ENCODE measurements at regions not wholly inside any gene's neighbourhood (a gene's known extent, or its start where the extent isn't known, plus 50 kb on each side); places are given as distances from the start of the nearest gene placed in this dataset.

DNA sequence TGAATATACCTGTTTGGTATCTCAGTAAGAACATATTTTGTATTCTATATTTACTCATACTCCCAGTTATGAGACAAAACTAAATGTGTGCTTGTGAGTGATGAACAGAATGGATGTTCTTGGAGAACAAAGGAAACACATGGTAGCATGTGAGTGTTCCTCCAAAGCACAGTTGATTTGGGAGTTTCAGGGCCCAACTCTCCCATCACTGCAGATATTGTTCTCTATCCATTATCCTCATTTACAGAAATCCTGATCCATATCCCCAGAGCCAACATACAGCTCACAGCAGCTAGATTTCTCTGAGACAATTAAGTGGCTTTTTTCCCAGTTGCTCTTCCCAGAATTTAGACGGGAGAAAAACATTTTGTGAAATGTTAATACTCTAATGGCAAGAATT, 75.6 kb upstream of the MAPRE2 start:
- no peak overlapping the region for H3K4me3 ChIP-seq (ENCODE audit: low read depth, low read length)
- in situ Hi-C loops (cut with HindIII; ENCODE audit: low sequenced_read_pairs), result no loop called here
- DNase-seq (ENCODE audit: low read depth, low spot score), result no peak
- TF ChIP-seq, protein P1, sequence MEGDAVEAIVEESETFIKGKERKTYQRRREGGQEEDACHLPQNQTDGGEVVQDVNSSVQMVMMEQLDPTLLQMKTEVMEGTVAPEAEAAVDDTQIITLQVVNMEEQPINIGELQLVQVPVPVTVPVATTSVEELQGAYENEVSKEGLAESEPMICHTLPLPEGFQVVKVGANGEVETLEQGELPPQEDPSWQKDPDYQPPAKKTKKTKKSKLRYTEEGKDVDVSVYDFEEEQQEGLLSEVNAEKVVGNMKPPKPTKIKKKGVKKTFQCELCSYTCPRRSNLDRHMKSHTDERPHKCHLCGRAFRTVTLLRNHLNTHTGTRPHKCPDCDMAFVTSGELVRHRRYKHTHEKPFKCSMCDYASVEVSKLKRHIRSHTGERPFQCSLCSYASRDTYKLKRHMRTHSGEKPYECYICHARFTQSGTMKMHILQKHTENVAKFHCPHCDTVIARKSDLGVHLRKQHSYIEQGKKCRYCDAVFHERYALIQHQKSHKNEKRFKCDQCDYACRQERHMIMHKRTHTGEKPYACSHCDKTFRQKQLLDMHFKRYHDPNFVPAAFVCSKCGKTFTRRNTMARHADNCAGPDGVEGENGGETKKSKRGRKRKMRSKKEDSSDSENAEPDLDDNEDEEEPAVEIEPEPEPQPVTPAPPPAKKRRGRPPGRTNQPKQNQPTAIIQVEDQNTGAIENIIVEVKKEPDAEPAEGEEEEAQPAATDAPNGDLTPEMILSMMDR (IDR thresholded peaks at IDR 0.05; ENCODE audit: low read depth, low read length), result no peak

GRCh38 chr18:34970106-34970505, 71.1 kb upstream of the MAPRE2 start:
- TF ChIP-seq, protein P1 (IDR thresholded peaks at IDR 0.05; ENCODE audit: low read depth, low read length), result no peak

GRCh38 chr18:34971313-34971712, 69.9 kb upstream of the MAPRE2 start:
- TF ChIP-seq, protein P1 (IDR thresholded peaks at IDR 0.05; ENCODE audit: low read depth, low read length), result no peak
- in situ Hi-C loops (cut with HindIII; ENCODE audit: low sequenced_read_pairs), result no loop called here
- peak; percentile 23 for DNase-seq (ENCODE audit: low read depth, low spot score)
- H3K4me3 ChIP-seq (ENCODE audit: low read depth, low read length), result no peak overlapping the region

More at GRCh38 chr18:34970106-34970505, 71.1 kb upstream of the MAPRE2 start:
- H3K4me3 ChIP-seq (ENCODE audit: low read depth, low read length), result no peak overlapping the region
- in situ Hi-C loops (cut with HindIII; ENCODE audit: low sequenced_read_pairs), result no loop called here
- no peak for DNase-seq (ENCODE audit: low read depth, low spot score)

DNA sequence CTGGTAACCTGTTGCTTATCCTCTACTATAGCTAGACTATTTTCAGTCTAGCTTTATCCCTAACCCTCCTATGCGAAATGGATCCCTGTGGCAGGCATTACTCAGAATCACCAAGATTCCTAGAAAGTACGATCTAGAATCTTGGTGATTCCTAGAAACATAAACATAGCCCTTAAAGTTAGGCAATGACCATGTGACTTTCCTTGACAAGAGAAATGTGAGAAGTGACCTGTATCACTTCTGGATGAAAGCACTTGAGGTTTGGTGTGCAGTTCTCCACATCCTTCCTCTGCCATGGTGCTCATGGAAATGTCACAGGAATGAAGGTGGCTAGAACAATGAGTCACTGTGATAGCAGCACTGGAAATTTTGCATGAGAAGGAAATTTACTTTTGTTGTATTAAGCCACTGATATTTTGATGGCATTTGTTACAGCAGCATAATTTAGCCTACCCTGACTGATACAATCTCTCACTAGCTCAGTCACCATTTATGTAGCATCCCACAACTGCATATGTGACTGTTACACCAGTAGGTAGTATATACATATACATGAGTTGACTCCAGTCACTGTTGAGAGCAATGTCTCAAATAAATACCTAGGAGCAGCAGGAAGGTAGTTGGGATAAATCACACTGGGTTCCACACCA, 68.3 kb upstream of the MAPRE2 start:
- in situ Hi-C loops (cut with HindIII; ENCODE audit: low sequenced_read_pairs), result no loop called here
- H3K4me3 ChIP-seq (ENCODE audit: low read depth, low read length), result no peak overlapping the region
- TF ChIP-seq, protein P1 (IDR thresholded peaks at IDR 0.05; ENCODE audit: low read depth, low read length), result no peak
- DNase-seq (ENCODE audit: low read depth, low spot score), result no peak

DNA sequence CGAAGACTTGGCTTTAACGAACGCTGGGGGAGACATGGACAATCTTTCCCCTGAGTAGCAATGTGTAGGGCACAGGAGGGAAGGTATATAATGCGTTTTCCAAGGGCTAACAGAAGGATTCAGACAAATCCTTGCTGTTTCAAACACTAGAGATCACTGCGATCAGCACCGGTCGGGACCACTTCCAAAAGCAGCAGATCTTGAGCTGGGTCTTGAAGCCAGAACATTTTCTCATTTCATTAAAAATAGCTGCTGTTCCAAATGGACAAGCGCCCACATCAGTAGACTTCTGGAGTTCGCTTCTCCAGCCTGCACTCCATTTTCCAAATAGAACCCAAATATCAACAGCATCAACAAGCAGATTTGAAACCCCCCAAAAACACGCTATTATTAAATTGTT, 65.1 kb upstream of the MAPRE2 start:
- in situ Hi-C loops (cut with HindIII; ENCODE audit: low sequenced_read_pairs), result no loop called here
- TF ChIP-seq, protein P1 (IDR thresholded peaks at IDR 0.05; ENCODE audit: low read depth, low read length), result no peak
- no peak overlapping the region for H3K4me3 ChIP-seq (ENCODE audit: low read depth, low read length)
- DNase-seq (ENCODE audit: low read depth, low spot score), result no peak

DNA sequence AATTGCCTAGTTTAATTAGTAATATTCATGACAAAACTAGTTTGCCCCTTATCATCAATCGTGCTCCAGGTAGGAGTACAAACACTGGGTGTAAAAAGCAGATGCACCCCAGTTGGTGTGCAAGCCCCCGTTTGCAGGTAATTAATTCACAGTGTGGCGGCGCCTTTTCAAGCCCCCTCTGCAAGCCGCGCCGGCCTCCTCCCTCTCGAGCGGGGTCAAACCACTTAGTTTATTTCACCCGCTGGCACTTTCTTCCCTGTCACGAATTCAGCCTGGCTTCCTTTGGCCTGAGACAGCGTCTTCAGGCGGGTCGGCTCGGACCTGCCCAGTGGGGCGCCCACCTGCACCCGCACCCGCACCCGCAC, 64.7 kb upstream of the MAPRE2 start:
- TF ChIP-seq, protein P1 (IDR thresholded peaks at IDR 0.05; ENCODE audit: low read depth, low read length), result no peak
- in situ Hi-C loops (cut with HindIII; ENCODE audit: low sequenced_read_pairs), result no loop called here
- peak overlapping the region; percentile 65 for H3K4me3 ChIP-seq (ENCODE audit: low read depth, low read length)
- no peak for DNase-seq (ENCODE audit: low read depth, low spot score)

Data from astrocyte of the spinal cord (primary cell).